ACC112 (cell line): ENCODE measurements at regions not wholly inside any gene's neighbourhood (a gene's known extent, or its start where the extent isn't known, plus 50 kb on each side); places are given as distances from the start of the nearest gene placed in this dataset.
A peak's percentile ranks its signal among the peaks of the same experiment; 100 is the strongest.

Source experiments
- H2AFZ ChIP-seq: fragments of 200-600 bp; sonication (generic); one replicate; pipeline ENCODE4 v1.6.0; 2017; ENCODE audit warnings: antibody characterized with exemption, low read length; ENCODE audit not compliant: unreplicated experiment
- H3K27ac ChIP-seq: fragments of 200-600 bp; sonication (generic); 2 replicates; pipeline ENCODE4 v1.5.1; 2014; ENCODE audit warnings: low read depth, mild to moderate bottlenecking, antibody characterized with exemption, low read length, moderate library complexity
- H3K27me3 ChIP-seq: fragments of 200-600 bp; sonication (generic); 2 replicates; pipeline ENCODE4 v1.6.1; 2014; ENCODE audit warnings: mild to moderate bottlenecking, antibody characterized with exemption, low read length, moderate library complexity, mixed read lengths; ENCODE audit not compliant: insufficient read depth
- H3K36me3 ChIP-seq: fragments of 200-600 bp; sonication (generic); 2 replicates; pipeline ENCODE4 v1.6.1; 2016; ENCODE audit warnings: mild to moderate bottlenecking, antibody characterized with exemption, low read length, moderate library complexity, mixed read lengths; ENCODE audit not compliant: insufficient read depth
- H3K4me1 ChIP-seq: fragments of 200-600 bp; sonication (generic); one replicate; pipeline ENCODE4 v1.6.1; 2016; ENCODE audit warnings: low read length, mixed read lengths; ENCODE audit not compliant: insufficient read depth, unreplicated experiment, control insufficient read depth
- H3K4me3 ChIP-seq: fragments of 200-600 bp; sonication (generic); 2 replicates; pipeline ENCODE4 v1.5.1; 2014; ENCODE audit warnings: mild to moderate bottlenecking, low read depth, low read length
- H3K79me2 ChIP-seq: fragments of 200-600 bp; sonication (generic); one replicate; pipeline ENCODE4 v1.6.0; 2016; ENCODE audit warnings: low read length; ENCODE audit not compliant: control insufficient read depth, unreplicated experiment, insufficient read depth

GRCh38 chr3:146895026-146895749, 290.0 kb upstream of the PLSCR5 start:
- peak overlapping the region; percentile 22 for H3K27ac ChIP-seq
- no peaks in the 10 kb centered on the region for H3K27me3 ChIP-seq
- no peak overlapping the region for H3K4me3 ChIP-seq
- no peaks in the 10 kb centered on the region for H3K36me3 ChIP-seq
- H2AFZ ChIP-seq: no peak overlapping the region
- no peaks in the 10 kb centered on the region for H3K79me2 ChIP-seq
- peaks cover 17% of the 10 kb centered on the region for H3K4me1 ChIP-seq

- H3K27ac ChIP-seq: peak overlapping the region; percentile 22
- no peaks in the 10 kb centered on the region for H3K79me2 ChIP-seq
- no peaks in the 10 kb centered on the region for H3K27me3 ChIP-seq
- H2AFZ ChIP-seq: peak overlapping the region; percentile 15
- H3K4me1 ChIP-seq: peaks cover 17% of the 10 kb centered on the region
- H3K4me3 ChIP-seq: peak overlapping the region; percentile 32; the same call in 1 of the 2 replicates
- H3K36me3 ChIP-seq: no peaks in the 10 kb centered on the region
Measured at GRCh38 chr3:146894406-146894805, 289.3 kb upstream of the PLSCR5 start.

- H3K4me1 ChIP-seq: peaks cover 17% of the 10 kb centered on the region
- no peak overlapping the region for H3K4me3 ChIP-seq
- H3K27me3 ChIP-seq: no peaks in the 10 kb centered on the region
- no peaks in the 10 kb centered on the region for H3K79me2 ChIP-seq
- no peak overlapping the region for H3K27ac ChIP-seq
- H2AFZ ChIP-seq: no peak overlapping the region
- no peaks in the 10 kb centered on the region for H3K36me3 ChIP-seq
Measured at GRCh38 chr3:146892041-146892440, 286.9 kb upstream of the PLSCR5 start.

- H3K4me1 ChIP-seq: peaks cover 9% of the 10 kb centered on the region
- H3K27me3 ChIP-seq: no peaks in the 10 kb centered on the region
- no peaks in the 10 kb centered on the region for H3K79me2 ChIP-seq
- H3K4me3 ChIP-seq: no peak overlapping the region
- H3K27ac ChIP-seq: no peak overlapping the region
- no peaks in the 10 kb centered on the region for H3K36me3 ChIP-seq
- no peak overlapping the region for H2AFZ ChIP-seq
Measured at GRCh38 chr3:146889626-146890025, 284.5 kb upstream of the PLSCR5 start.

- Histone ChIP-seq H2AFZ (no peak overlapping the region), H3K27ac (no peak overlapping the region), H3K36me3 (no peaks in the 10 kb centered on the region), H3K4me1 (no peaks in the 10 kb centered on the region), H3K79me2 (no peaks in the 10 kb centered on the region), H3K27me3 (no peaks in the 10 kb centered on the region), H3K4me3 (no peak overlapping the region)
Measured at GRCh38 chr3:146888176-146888575, 283.0 kb upstream of the PLSCR5 start.

GRCh38 chr3:146884721-146885120, 279.6 kb upstream of the PLSCR5 start:
- H3K36me3 ChIP-seq: no peaks in the 10 kb centered on the region
- H3K79me2 ChIP-seq: no peaks in the 10 kb centered on the region
- H2AFZ ChIP-seq: no peak overlapping the region
- H3K27ac ChIP-seq: no peak overlapping the region
- no peaks in the 10 kb centered on the region for H3K4me1 ChIP-seq
- no peaks in the 10 kb centered on the region for H3K27me3 ChIP-seq
- no peak overlapping the region for H3K4me3 ChIP-seq

- Histone ChIP-seq H3K27ac (no peak overlapping the region), H3K4me3 (no peak overlapping the region), H3K79me2 (no peaks in the 10 kb centered on the region), H3K27me3 (no peaks in the 10 kb centered on the region), H3K36me3 (no peaks in the 10 kb centered on the region), H3K4me1 (no peaks in the 10 kb centered on the region), H2AFZ (no peak overlapping the region)
Measured at GRCh38 chr3:146884296-146884695, 279.1 kb upstream of the PLSCR5 start.

- H3K27me3 ChIP-seq: no peaks in the 10 kb centered on the region
- H3K27ac ChIP-seq: no peak overlapping the region
- H3K36me3 ChIP-seq: no peaks in the 10 kb centered on the region
- H2AFZ ChIP-seq: no peak overlapping the region
- H3K79me2 ChIP-seq: no peaks in the 10 kb centered on the region
- H3K4me1 ChIP-seq: no peaks in the 10 kb centered on the region
- no peak overlapping the region for H3K4me3 ChIP-seq
Measured at GRCh38 chr3:146883288-146883687, 278.1 kb upstream of the PLSCR5 start.

- no peaks in the 10 kb centered on the region for H3K4me1 ChIP-seq
- no peaks in the 10 kb centered on the region for H3K27me3 ChIP-seq
- H3K79me2 ChIP-seq: no peaks in the 10 kb centered on the region
- no peak overlapping the region for H3K4me3 ChIP-seq
- H3K36me3 ChIP-seq: no peaks in the 10 kb centered on the region
- no peak overlapping the region for H2AFZ ChIP-seq
- no peak overlapping the region for H3K27ac ChIP-seq
Measured at GRCh38 chr3:146881966-146882760, 277.0 kb upstream of the PLSCR5 start.

- Histone ChIP-seq H3K79me2 (no peaks in the 10 kb centered on the region), H3K27ac (no peak overlapping the region), H3K4me1 (no peaks in the 10 kb centered on the region), H3K36me3 (no peaks in the 10 kb centered on the region), H3K4me3 (no peak overlapping the region), H2AFZ (no peak overlapping the region), H3K27me3 (no peaks in the 10 kb centered on the region)
Measured at GRCh38 chr3:146881356-146881755, 276.2 kb upstream of the PLSCR5 start.

GRCh38 chr3:146873748-146874147, 268.6 kb upstream of the PLSCR5 start:
- no peak overlapping the region for H2AFZ ChIP-seq
- H3K27me3 ChIP-seq: no peaks in the 10 kb centered on the region
- no peak overlapping the region for H3K27ac ChIP-seq
- no peaks in the 10 kb centered on the region for H3K4me1 ChIP-seq
- H3K4me3 ChIP-seq: no peak overlapping the region
- no peaks in the 10 kb centered on the region for H3K36me3 ChIP-seq
- H3K79me2 ChIP-seq: no peaks in the 10 kb centered on the region
